ENCODE measurements at regions not wholly inside any gene's neighbourhood (a gene's known extent, or its start where the extent isn't known, plus 50 kb on each side); places are given as distances from the start of the nearest gene placed in this dataset.

DNA sequence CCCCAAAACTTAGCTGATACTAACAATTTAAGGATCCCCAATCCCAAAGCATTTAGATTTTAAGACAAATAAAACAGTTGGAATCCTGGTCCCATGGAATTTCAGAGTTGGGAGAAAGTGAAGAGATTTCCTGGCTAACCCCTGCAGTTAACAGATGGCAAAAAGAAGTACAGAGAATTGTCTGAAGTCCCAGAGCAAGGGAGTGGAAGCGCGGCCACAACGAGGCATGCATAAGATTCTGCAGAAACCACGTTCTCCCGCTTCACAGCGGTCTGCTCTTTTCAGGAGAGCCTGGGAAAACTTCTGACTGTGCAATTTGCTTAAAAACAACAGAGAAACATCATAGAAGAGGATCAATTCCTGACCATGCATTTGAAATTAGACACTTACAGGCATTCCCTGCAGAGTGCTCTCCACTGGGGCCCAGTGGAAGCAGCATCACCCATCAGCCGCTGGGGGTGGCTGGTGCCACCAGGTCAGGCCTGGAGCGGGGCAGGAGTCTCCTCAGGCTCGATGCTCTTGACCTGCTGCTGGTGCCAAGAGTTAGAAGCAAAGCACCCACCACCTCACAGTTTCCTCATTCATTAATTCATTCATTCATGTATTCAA lies 226.7 kb upstream of the POU3F1 start:
- TF ChIP-seq, protein P1, sequence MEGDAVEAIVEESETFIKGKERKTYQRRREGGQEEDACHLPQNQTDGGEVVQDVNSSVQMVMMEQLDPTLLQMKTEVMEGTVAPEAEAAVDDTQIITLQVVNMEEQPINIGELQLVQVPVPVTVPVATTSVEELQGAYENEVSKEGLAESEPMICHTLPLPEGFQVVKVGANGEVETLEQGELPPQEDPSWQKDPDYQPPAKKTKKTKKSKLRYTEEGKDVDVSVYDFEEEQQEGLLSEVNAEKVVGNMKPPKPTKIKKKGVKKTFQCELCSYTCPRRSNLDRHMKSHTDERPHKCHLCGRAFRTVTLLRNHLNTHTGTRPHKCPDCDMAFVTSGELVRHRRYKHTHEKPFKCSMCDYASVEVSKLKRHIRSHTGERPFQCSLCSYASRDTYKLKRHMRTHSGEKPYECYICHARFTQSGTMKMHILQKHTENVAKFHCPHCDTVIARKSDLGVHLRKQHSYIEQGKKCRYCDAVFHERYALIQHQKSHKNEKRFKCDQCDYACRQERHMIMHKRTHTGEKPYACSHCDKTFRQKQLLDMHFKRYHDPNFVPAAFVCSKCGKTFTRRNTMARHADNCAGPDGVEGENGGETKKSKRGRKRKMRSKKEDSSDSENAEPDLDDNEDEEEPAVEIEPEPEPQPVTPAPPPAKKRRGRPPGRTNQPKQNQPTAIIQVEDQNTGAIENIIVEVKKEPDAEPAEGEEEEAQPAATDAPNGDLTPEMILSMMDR (IDR thresholded peaks at IDR 0.05): no peak
- TF ChIP-seq POLR2A (IDR thresholded peaks at IDR 0.05): no peak

Measured in breast epithelium (tissue), 3 donors.